Retinal pigment epithelial cell (primary cell): ENCODE measurements at regions not wholly inside any gene's neighbourhood (a gene's known extent, or its start where the extent isn't known, plus 50 kb on each side); places are given as distances from the start of the nearest gene placed in this dataset.

ENCODE experiments used
- DNase-seq: peaks from one replicate; pipeline ENCODE4 v3.0.0-alpha.2; 2010; ENCODE audit warnings: low read depth
- H3K4me3 ChIP-seq: 2 replicates; pipeline ENCODE4 v1.5.1; 2011; ENCODE audit warnings: mild to moderate bottlenecking, low read length, control low read depth, moderate library complexity
- CTCF ChIP-seq: conservative IDR thresholded peaks from 2 replicates; pipeline ENCODE4 v1.5.1; 2011; ENCODE audit warnings: low read depth, low read length, control low read depth, inconsistent platforms

DNA sequence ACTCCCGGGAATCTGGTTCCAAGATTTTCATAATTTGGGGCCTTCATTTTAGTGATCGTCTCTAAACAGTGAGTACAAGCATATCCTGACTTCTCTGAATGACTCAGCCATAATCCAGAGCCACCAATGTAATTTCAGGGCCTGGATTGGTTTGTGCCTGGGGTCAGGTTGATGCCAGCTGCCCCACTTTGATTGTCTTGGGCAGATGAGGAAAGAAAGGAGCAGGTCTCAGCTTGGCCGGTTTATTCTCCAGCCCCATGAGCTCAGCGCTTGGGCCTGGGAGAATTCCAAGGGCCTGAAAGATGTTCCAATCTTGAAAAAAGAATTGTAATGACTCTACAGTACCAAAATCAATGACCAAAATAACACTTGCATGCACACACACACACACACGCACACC, 71.2 kb upstream of the ECE1 start:
- no peak overlapping the region for H3K4me3 ChIP-seq
- DNase-seq = no peak
- TF ChIP-seq CTCF = no peak

DNA sequence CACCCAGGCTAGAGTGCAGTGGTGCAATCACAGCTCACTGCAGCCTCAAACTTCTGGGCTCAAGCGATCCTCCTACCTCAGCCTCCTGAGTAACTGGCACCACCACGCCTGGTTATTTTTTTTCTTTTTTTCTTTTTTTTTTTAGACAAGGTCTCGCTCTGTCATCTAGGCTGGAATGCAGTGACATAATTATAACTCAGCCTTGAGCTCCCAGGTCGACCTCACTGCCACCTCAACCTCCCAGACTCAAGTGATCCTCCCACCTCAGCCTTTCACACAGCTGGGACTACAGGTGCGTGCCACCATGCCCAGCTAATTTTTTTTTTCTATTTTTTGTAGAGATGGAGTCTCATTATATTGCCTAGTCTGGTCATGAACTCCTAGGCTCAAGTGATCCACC, 66.9 kb upstream of the ECE1 start:
- no peak overlapping the region for H3K4me3 ChIP-seq
- DNase-seq = no peak
- TF ChIP-seq CTCF = no peak

- no peak for DNase-seq
- H3K4me3 ChIP-seq = no peak overlapping the region
Measured at GRCh38 chr1:21355956-21356355, 65.7 kb upstream of the ECE1 start.

GRCh38 chr1:21352586-21352985, 62.3 kb upstream of the ECE1 start:
- no peak for DNase-seq
- no peak overlapping the region for H3K4me3 ChIP-seq
- TF ChIP-seq CTCF = no peak

More at GRCh38 chr1:21355956-21356355, 65.7 kb upstream of the ECE1 start:
- no peak for TF ChIP-seq CTCF

DNA sequence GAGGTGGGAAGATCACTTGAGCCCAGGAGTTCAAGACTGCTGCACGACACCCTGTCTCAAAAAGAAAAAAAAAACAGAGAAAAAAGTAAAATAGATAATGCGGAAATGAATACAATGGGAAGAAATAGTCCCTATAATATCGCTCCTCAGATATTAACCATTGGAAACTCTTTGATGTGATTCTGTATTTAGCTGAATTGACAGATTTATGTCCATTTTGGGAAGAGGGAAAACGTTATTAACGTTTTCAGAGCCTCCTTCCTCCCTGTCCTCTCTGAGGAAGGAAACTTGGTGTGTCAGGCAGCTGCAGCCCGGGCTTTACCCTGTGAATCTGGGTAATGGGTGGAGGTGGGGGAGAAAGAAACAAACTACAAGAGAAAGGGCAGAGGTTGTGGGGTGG, 61.6 kb upstream of the ECE1 start:
- H3K4me3 ChIP-seq = no peak overlapping the region
- DNase-seq = no peak
- no peak for TF ChIP-seq CTCF

- H3K4me3 ChIP-seq = no peak overlapping the region
- TF ChIP-seq CTCF = no peak
- DNase-seq = no peak
Measured at GRCh38 chr1:21350202-21350885, 60.1 kb upstream of the ECE1 start.

DNA sequence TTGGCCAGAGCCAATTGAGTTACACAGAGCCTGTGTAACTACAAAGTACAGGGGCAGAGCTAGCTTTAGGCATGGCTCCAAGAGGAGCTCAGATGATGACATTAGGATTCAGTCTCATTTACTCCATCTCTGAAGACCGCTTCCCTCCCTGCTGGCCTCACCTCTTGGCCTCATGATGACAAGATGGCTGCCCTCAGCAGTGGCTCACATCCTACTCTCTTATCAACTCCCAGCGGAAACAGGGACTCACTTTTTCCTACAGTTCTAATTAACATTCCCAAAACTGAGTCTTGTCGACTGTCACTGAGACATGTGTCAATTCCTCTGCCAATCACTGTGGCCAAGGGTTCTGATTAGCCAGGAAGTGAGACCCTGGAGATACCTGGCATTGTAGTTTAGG, 59.4 kb upstream of the ECE1 start:
- no peak for TF ChIP-seq CTCF
- no peak for DNase-seq
- H3K4me3 ChIP-seq = no peak overlapping the region
